ENCODE measurements at regions not wholly inside any gene's neighbourhood (a gene's known extent, or its start where the extent isn't known, plus 50 kb on each side); places are given as distances from the start of the nearest gene placed in this dataset.
"Not testable (repeated sequence)": the region's sequence is repeated elsewhere in the genome, so short reads cannot be mapped to it uniquely, and the experiment has no call there.

DNA sequence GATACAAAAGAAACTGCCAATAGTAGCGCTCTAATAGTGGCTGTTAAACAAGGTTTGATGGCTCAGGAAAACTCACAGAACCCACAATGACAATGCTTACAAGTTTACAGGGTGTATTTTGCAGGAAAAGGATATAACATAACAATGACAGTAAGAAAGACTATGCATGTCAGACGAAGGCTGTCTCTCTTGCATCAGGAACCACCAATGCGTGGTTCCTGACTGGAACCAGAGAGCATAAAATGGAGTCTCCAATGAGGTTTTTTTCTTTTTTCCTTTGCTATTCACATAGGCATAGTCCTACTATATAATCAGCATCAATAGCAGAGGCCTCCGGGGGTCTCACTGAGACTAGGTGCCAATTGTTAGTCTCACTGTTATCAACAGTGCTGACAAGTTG, 120.4 kb upstream of the STEAP1 start:
- no peak overlapping the region for H3K4me3 ChIP-seq (ENCODE audit: low read depth, low read length)
- no peak for TF ChIP-seq POLR2A (IDR thresholded peaks at IDR 0.05; ENCODE audit: extremely low read depth, insufficient read length)
- TF ChIP-seq, protein P1, sequence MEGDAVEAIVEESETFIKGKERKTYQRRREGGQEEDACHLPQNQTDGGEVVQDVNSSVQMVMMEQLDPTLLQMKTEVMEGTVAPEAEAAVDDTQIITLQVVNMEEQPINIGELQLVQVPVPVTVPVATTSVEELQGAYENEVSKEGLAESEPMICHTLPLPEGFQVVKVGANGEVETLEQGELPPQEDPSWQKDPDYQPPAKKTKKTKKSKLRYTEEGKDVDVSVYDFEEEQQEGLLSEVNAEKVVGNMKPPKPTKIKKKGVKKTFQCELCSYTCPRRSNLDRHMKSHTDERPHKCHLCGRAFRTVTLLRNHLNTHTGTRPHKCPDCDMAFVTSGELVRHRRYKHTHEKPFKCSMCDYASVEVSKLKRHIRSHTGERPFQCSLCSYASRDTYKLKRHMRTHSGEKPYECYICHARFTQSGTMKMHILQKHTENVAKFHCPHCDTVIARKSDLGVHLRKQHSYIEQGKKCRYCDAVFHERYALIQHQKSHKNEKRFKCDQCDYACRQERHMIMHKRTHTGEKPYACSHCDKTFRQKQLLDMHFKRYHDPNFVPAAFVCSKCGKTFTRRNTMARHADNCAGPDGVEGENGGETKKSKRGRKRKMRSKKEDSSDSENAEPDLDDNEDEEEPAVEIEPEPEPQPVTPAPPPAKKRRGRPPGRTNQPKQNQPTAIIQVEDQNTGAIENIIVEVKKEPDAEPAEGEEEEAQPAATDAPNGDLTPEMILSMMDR (IDR thresholded peaks at IDR 0.05; ENCODE audit: low read depth, low read length): no peak
- no peak for TF ChIP-seq MYC (IDR thresholded peaks at IDR 0.05; ENCODE audit: low read depth, low read length)
- TF ChIP-seq, protein P2, sequence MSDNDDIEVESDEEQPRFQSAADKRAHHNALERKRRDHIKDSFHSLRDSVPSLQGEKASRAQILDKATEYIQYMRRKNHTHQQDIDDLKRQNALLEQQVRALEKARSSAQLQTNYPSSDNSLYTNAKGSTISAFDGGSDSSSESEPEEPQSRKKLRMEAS (IDR thresholded peaks at IDR 0.05; ENCODE audit: low read depth, low read length): no peak
- DNase-seq (ENCODE audit: low read depth): no peak

DNA sequence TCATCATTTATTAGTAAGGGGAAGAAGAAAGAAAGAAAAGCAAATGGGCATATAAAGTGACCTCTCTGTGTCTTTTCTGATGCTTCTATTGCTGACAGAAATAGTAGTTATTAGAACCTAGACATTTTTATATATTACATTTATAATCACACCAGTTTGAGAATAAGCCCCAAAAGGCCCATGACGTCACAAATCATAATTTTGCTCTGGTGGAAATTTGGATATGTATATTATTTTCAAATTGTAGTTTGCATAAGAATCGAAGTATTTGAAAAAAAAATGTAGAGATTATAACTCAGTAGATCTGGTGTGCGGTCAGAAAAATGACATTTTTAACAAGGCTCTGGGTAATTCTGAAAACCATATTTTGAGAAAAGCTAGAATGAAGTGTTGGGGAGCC, 101.2 kb upstream of the STEAP1 start:
- H3K4me3 ChIP-seq (ENCODE audit: low read depth, low read length): no peak overlapping the region
- TF ChIP-seq, protein P1 (IDR thresholded peaks at IDR 0.05; ENCODE audit: low read depth, low read length): no peak
- TF ChIP-seq, protein P2 (IDR thresholded peaks at IDR 0.05; ENCODE audit: low read depth, low read length): no peak
- TF ChIP-seq POLR2A (IDR thresholded peaks at IDR 0.05; ENCODE audit: extremely low read depth, insufficient read length) (no peak), MYC (IDR thresholded peaks at IDR 0.05; ENCODE audit: low read depth, low read length) (no peak)
- no peak for DNase-seq (ENCODE audit: low read depth)

DNA sequence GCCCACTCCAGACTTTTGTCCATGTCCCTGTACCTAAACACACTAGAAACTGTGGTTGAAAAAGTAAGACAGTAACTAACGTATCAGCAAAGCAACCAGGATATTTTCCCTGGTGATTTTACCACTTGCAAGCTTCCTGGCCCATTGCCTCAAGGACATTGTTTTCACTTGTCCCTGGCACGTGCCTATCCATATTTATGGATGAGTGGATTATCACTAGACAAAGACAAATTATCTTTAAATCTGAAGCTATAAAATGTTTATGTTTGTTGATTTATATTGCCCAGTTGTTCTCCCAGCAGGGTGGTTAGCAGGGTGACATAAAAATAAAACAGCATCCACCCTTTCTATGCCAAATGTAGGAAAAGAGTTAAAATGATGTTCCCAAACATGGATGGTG, 93.2 kb upstream of the STEAP1 start:
- no peak for DNase-seq (ENCODE audit: low read depth)
- no peak overlapping the region for H3K4me3 ChIP-seq (ENCODE audit: low read depth, low read length)
- TF ChIP-seq MYC (IDR thresholded peaks at IDR 0.05; ENCODE audit: low read depth, low read length) (no peak), POLR2A (IDR thresholded peaks at IDR 0.05; ENCODE audit: extremely low read depth, insufficient read length) (no peak)
- TF ChIP-seq, protein P2 (IDR thresholded peaks at IDR 0.05; ENCODE audit: low read depth, low read length): no peak

DNA sequence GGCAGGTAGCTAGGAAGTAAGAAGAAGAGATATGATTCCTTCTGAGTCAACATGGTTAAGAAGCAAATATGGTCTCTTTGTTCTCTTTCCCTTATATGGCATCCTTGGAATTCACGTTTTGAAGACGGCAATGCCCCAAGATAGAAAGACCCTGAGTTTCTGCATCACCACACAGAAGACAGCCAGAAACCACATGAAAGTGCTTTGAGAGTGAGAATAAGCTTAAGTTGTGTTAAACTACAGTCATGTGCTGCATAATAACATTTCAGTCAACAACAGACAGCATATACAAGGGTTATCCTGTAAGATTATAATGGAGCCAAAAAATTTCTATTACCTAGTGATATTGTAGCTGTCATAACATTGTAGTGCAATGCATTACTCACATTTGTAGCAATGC, 89.9 kb upstream of the STEAP1 start:
- H3K4me3 ChIP-seq (ENCODE audit: low read depth, low read length): no peak overlapping the region
- DNase-seq (ENCODE audit: low read depth): no peak
- TF ChIP-seq, protein P1 (IDR thresholded peaks at IDR 0.05; ENCODE audit: low read depth, low read length): no peak
- TF ChIP-seq, protein P2 (IDR thresholded peaks at IDR 0.05; ENCODE audit: low read depth, low read length): no peak
- TF ChIP-seq MYC (IDR thresholded peaks at IDR 0.05; ENCODE audit: low read depth, low read length): no peak

DNA sequence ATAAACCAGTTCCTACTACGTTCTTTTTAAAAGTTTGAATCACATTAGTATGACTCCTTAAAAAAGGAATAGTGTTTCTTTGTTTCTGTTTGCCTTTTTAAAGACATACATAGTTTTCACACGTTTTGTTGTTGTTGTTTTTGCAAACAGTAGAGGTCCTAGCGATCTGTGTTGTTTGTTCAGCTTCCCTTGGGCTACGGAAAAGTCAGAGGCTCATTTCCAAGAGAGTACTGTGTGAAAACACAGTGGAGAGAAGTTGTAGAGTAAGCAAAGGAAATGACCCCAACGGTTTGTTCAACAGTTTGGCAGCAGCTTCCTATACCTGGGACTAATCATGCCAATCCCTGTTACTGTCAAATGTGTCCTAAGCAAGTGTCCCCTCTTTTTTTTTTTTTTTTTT, 87.1 kb upstream of the STEAP1 start:
- TF ChIP-seq, protein P1 (IDR thresholded peaks at IDR 0.05; ENCODE audit: low read depth, low read length): no peak
- no peak for TF ChIP-seq POLR2A (IDR thresholded peaks at IDR 0.05; ENCODE audit: extremely low read depth, insufficient read length)
- no peak for TF ChIP-seq MYC (IDR thresholded peaks at IDR 0.05; ENCODE audit: low read depth, low read length)
- TF ChIP-seq, protein P2 (IDR thresholded peaks at IDR 0.05; ENCODE audit: low read depth, low read length): no peak
- DNase-seq (ENCODE audit: low read depth): no peak
- no peak overlapping the region for H3K4me3 ChIP-seq (ENCODE audit: low read depth, low read length)

DNA sequence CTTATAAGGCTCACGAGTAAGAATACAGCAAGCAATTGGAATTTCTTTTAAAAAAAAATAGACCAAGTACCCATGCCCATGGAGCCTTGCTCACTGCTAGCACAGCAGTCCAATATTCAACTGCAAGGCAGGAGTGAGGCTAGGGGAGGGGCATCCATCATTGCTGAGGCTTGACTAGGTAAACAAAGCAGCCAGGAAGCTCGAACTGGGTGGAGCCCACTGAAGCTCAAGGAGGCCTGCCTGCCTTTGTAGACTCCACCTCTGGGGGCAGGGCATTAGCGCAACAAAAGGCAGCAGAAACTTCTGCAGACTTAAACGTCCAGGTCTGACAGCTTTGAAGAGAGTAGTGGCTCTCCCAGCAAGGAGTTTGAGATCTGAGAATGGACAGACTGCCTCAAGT, 84.0 kb upstream of the STEAP1 start:
- H3K4me3 ChIP-seq (ENCODE audit: low read depth, low read length); DNase-seq (ENCODE audit: low read depth): not testable (repeated sequence)

DNA sequence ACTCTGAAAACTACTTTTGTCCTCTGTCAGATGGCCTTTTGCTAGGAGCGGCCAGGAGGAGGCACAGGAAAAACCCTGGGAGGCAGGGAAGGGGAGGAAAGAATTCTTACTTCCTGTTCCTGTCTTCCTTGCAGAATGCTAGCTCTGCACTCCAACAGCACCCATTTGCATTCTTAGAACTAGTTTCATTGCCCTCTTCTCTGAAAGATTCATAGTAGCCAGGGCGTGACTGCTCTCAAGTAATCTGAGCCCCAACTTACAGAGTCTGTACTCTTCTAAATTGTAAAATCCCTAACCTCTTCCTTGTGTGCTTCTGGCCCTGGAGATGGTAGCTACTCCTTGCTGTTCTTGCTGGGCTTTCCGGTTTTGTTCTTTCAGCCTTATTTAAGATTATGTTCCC, 75.3 kb upstream of the STEAP1 start:
- TF ChIP-seq POLR2A (IDR thresholded peaks at IDR 0.05; ENCODE audit: extremely low read depth, insufficient read length) (no peak), MYC (IDR thresholded peaks at IDR 0.05; ENCODE audit: low read depth, low read length) (no peak)
- TF ChIP-seq, protein P2 (IDR thresholded peaks at IDR 0.05; ENCODE audit: low read depth, low read length): no peak
- TF ChIP-seq, protein P1 (IDR thresholded peaks at IDR 0.05; ENCODE audit: low read depth, low read length): no peak
- DNase-seq (ENCODE audit: low read depth): no peak

More for the DNA sequence above, 75.3 kb upstream of the STEAP1 start:
- H3K4me3 ChIP-seq (ENCODE audit: low read depth, low read length): no peak overlapping the region
